HG03571 (cell line): ENCODE measurements at regions not wholly inside any gene's neighbourhood (a gene's known extent, or its start where the extent isn't known, plus 50 kb on each side); places are given as distances from the start of the nearest gene placed in this dataset.

ENCODE experiments used
- ATAC-seq: cut with Tn5 transposase; IDR thresholded peaks from one replicate; pipeline ENCODE4 v1.9.1; 2021; ENCODE audit not compliant: unreplicated experiment

DNA sequence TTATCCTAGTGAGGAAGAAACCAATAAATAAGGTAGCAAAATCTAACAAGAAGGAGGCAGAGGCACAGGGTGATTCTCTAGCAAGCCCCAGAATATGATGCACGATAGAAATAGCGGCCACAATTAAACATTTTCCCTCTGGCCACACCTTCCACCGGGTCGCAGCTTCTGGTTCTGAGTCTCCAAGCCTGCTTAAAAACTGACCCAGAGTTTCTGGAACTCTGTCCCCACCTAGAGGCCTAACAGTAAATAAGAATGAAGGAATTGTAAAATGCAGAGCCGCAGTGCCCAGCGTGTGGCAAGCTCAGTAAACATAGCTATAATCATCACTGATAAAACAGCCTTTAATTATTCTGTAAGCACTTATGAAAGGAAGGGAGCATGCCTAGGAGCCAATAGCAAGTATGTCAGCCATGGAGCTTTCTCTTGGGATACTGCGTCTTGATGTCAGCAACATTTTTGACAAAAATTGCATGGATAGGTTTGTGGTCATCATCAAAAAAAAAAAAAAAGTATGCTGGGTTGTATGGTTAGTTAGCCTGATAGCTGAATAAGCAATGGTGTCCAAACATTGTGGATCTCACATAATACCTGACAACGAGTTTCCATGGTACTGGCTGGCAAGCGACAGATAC, 465.5 kb downstream of the DNAH5 start:
- no peak for ATAC-seq

DNA sequence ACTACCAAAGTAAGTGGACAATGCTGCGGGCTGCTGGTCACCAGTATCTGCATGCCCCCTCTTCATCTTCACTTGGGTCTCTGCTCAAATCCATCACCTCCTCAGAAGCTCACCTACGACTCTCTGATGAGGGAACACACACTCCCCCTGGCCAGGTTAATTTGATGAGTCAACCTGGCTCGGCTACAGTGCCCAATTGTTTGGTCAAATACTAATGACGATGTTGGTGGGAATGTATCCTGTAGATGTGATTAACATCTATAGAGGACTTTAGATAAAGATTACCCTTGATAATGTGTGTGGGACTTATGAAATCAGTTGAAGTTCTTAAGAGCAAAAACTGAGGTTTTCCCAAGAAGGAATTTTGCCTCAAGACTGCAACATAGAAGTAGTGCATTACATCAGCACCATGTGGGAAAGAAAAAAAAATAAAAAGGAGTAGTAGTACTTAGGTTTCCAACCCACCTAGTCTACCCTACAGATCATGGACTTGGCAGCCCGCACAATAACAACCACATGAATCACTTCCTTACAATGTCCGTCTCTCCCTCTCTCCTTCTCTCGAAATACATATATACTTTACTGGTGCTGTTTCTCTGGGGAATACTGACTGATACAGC, 467.3 kb downstream of the DNAH5 start:
- ATAC-seq, result no peak

DNA sequence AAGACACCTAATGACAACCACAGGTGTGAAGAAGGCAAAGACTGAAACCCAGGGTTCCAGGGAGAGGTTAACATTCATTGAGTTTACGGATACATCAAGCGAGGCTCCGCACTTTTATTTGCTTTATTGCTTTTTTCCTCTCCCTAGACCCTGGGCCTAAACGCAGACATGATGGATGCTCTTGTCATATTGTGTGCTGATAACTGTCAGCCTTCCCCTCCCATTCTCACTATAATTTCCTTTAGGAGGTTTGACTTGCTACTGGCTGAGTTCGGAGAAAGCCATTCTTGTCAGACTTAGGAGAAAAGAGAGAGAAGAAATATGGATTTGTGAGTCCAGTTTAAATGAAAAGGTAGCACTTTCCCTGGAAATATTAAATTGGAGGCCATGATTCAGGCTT, 471.6 kb downstream of the DNAH5 start:
- ATAC-seq, result no peak

DNA sequence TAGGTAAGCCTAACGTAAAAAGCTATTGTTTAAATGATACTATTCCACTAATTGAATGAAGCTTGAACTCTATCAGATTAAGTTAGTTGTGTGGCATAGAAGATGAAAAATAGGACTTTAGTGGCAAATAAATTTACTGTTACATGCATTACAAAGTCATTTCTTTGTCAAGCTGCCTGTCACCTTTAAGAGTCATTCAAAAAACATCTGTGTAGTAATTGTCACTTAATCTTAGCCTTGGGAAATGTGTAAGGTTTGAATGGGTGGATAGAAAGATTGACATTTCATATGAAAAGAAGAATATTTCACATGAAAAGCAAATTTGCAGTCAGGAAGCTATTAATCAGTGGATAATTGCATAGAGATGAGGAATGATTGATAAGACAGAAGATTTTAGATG, 473.5 kb downstream of the DNAH5 start:
- no peak for ATAC-seq

DNA sequence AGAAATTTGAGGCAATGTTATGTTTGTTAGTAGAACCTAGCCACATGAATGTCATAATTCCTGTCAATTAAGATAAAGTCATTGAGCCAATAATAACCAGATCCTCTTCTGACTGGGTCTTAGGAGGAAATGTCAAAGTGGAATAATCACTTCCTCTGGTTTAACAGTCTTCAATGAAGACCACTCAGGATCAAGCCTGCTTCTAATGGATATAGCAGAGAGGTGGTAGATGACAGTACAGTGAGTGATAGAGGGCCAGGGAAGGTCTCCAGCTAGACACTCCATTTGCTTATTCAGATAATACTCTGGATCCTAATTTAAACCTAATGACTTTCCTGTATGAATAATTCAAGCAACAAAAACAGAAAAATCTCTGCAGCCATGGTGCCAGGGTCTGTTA, 474.2 kb downstream of the DNAH5 start:
- no peak for ATAC-seq

DNA sequence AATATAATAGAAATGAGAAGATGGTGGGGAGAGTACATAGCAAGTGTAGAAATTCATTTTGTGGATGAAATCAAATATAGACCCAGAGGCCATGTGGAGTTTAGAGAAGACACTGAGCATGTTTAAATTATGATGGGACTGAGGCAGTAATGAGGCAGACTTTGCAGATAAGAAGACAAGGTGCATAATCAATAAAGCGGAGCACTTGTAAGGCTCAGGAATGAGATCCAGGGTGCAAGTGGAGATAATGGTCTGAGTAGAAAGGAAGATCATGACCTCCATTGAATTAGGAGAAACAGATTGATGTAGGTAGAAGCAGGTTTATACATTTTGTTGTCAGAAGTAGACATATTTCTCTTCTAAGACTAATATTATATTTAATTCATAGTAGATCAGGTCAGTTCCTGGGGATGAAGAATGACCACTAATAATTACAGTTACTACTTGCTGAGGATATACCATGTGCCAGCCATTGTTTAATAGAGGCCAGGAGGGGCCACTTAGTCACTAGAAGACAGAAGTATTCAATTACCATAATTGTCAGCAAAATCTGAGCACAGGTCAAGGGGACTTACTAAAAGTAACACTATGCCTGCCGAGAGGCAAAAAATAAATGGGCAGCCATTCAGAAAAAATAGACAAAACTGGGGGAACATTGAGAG, 479.8 kb downstream of the DNAH5 start:
- ATAC-seq, result no peak

DNA sequence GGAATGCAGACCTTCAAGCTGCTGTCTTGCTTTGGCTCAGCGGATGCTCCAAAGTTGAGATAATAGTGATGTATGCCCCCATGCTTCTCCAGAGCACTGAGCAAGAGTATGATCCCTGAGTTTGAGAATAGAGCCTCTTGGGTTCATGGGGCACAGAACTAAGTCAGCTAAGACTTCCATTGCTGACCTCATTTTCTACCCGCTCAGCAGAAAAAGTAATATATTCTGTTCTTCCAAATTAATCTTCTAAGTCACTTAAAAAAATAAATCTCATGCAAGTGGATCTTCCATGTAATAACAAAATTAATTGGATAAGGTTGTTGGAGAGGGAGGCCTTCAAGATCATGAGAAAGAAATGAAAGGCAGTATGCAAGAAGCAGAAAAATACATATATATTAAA, 483.9 kb downstream of the DNAH5 start:
- ATAC-seq, result no peak

DNA sequence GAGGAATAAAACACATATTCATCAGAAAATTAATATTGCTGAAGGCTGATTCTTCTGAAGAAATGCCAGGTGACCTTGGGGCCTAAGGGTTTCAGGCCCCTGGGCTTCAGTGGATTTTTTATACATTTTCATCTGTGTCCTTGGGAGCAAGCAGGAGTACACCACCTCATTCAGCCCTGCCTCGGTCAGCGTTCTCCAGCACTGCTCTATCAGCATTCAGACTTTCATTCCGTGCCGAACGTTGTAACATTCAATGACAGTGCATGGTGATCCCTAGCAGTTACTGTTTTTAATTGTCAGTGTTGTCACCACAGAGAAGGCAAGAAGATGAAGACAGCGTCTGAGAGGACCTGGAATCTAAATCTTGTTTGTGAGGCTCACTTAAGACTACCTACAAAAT, 490.4 kb downstream of the DNAH5 start:
- ATAC-seq, result no peak

DNA sequence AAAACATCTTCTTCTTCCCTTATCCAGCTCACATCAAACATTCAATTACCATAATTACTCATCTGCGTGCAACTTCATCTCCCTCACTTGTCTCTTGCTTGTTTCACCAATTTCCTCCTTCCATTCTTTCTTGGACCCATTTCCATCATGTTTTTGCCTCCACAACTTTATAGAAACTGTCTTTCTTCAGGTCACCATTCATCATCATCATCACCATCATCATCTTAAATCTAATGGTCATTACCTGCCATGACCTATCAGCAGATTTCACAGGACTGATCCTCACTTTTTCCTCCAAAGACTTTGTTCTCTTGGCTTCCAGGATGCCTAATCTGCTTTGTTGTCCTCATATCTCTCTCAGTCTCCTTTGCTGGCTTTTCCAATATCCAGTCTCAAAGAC, 495.6 kb downstream of the DNAH5 start:
- ATAC-seq, result no peak

DNA sequence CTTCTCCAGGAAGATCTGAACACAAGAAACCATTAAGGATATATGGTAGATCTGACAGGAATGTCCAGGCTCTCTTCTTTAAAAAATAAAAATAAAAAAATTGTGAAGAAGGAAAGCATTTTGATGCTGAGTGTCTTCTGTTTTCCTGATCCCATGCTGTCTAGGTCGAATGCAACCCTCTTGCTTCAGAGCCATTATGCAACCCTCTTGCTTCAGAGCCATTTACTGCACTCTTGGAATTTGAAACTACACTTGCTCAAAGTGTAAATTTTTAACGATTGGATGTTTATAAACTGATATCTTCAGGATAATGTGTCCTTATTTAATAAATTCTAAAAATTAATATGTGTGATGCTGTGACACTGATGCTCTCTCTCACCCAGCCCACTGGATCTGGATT, 505.1 kb downstream of the DNAH5 start:
- ATAC-seq, result no peak

DNA sequence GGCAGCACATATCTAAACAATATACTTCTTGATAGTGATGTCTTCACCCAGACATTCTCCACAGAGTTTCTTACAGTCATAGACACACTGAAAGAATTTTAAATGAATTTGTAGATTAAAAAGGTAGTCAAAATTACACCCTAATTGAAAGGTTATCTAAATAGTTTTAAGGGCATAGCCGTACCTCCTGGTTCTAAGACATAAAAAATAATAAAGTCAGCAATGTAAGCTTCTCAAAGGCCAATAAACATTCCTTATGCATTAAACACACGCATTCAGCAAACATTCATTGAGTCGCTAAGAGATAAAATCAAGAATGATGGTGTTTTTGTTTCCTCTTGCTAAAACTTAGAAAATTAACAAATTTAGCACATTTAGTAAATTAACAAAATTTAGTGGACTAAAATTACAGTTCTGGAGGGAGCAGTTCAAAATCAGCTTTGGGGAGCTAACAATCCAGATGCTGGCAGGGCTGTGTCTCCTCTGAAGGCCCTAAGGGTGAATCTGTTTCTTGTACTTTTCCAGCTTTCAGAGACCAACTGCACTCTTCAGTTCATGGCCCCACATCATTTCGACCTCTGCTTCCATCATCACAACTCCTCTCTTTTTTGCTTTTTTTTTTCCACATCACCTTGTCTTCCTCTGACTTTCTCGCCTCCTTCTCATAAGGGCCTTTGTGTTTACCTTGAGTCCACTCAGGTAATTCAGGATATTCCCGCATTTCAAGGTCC, 516.5 kb downstream of the DNAH5 start:
- ATAC-seq, result no peak

DNA sequence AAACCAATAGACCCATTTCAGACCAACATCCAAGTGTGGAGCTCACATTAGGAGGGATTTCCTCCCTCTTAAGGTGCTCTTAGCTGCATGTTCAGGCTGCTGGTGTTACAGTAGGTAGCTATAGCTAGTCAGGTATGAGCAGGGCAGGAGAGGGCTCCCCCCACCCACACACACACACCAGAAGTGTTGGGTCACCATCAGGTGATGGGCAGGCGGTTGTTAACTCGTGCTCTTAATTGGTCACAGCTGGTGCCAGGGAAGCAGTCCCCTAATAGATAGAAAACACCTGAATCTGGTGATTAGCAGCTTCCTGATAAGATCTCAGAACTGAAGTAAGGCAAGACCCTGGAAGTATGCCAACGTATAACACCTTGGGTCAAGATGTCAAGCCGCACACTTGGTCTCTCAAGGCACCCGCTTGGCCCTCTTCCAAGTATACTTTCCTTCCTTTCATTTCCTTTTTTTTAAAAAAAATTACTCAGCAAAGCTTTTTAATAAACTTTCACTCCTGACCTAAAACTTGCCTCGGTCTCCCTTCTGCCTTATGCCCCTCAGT, 532.4 kb downstream of the DNAH5 start:
- ATAC-seq, result no peak

DNA sequence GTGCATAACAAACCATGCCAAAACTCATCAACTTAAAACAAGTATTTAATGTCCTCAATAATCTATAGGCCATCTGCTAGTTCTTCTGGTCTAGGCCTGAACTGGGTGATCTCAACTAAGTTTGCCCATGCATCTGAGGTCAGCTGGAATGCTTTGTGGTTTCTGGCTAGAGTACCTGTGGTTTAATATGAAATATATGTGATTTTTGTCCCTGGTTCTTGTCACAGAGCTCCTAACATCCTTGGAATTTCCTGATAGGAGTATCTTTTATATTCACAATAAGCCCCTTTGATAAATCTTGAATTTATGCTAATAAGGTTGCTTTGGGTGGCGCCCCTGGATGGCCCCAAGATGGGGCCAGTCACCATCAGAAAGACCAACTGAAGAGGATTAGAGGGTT, 535.9 kb downstream of the DNAH5 start:
- ATAC-seq, result no peak

DNA sequence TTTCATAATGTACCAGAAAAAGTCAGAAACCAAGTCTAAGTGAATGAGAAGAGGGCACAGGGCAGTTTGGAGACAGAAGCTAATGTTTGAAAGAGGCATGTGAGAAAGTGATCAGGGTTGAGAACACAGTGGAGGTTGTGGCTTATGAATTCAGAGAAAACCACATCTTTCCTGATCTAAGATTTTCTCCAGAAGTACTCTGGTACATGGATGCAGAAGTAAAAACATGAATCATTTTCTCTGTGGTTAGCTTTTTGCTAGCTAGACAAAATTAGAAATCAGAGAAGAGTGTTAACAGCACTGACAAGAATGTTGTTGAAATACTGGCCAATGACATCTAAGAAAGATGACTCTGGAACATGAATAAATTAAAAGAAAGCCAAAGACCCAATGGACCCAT, 541.1 kb downstream of the DNAH5 start:
- ATAC-seq, result no peak

DNA sequence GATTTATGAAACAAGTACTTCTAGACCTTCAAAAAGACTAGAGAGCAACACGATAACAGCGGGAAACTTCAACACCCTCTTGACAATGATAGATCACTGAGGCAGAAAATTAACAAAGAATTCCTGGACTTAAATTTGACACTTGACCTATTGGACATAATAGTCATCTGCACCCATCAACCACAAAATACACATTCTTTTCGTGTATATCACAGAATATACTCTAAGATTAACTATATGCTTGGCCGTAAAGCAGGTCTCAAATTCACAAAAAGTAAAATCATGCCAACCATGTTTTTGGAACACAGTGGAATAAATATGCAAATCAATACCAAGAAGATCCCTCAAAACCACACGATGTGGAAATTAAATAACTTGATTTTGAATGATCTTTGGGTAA, 559.4 kb downstream of the DNAH5 start:
- no peak for ATAC-seq

DNA sequence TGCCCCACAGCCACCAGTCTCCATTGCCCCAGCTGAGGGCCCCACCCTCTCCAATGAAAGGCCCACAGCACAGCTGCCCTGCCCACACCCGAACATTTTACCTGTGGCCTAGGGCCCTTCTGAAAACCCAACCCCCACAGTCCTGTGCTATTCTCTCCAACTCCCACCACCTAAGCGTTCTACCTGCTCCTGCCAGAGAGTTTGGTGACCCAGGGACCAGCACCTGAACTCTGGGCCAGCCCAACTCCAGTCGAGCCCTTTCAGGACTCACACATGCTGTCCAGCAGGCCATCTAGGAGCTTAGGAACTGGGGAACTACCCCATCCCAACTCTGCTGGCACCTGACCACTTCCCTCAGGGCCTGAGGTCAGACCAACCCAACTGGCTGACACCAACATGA, 562.3 kb downstream of the DNAH5 start:
- no peak for ATAC-seq

DNA sequence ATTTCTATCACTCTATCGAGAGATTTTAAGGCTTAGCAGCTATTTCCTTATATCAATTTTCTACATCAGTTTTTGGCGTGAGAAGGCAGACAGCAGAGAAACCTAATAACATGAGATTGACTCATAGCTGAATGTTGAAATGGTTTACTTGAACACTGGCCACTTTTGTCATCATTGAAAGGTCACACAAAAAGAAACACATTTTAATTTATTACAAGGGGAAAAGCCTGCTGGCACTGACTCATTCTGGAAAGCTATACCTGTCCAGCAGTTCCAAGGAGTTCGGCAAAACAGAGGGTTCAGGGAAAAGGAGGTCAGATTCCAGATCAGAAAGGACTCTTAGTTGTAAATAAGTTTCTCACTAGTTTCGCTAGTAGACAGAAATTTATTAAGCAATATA, 566.4 kb downstream of the DNAH5 start:
- ATAC-seq, result no peak

DNA sequence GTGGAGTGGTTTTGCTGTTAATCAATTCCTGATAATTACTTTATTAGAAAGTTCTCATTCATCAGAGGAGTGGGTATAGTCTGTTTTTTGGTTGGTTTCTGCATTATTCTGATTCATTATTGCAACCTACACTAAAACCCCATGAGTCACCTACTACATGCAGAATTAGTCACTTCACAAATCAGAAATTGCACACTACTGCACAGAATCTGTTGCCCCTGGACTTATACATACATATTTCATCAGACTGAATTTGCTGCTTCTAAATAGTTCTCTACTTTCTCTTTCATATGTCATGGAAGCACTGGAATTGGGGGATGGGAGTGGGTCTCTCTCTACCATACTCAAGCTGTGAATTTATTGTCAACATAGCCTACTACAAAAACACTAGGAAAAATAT, 585.1 kb downstream of the DNAH5 start:
- ATAC-seq, result no peak

DNA sequence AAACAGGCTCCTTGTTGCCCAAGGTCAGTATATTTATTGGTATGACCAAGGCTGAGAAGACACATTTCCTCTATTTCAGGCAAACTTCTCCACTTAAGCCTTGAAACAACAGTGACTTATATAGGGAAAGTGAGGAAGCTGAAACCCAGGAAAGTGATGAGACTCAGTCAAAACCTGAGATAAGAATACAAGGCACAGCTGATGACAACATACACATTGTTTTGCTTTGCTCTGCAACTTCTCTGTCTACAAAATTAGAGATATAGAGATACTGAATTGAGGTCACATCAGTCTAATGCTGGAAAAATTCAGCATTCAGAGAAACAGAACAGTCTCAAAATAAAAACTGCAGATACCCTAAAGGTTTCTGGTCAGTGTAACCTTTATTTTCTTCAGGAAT, 586.1 kb downstream of the DNAH5 start:
- ATAC-seq, result no peak

DNA sequence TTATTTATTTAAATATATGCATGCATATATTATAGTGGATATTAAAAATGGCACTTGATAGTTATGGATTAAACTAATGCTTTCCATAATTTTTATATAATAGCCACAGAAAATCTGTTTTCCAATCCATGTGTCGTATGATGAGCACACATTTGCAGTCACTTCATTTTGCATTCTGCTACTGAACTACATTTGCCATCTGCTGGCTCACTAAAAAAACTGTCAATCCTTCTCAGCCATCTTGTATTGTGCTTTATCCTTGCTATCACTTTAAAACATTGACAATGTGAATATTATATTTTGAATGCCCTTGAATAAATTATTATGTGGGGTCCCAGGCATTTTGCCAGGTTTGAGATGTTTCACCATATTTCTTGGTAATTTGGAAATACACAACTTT, 586.6 kb downstream of the DNAH5 start:
- no peak for ATAC-seq

DNA sequence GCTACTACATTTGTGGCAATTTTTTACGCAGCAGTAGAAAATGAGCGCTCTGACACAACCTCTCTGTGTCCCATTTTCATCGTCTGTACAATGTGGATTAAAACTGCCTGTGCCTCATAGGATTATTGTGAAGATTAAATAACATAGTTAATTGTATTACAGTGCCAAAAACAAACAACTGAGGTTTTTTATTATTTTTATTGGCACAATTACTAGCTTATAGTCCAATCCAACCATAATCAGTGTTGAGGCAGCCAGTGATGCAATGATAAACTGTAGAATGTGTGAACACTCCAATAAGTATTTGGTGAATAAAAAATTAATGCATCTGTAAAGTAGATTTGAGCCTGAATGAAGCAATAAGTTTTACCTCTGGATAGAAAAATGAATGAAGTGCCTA, 588.3 kb downstream of the DNAH5 start:
- ATAC-seq, result no peak

DNA sequence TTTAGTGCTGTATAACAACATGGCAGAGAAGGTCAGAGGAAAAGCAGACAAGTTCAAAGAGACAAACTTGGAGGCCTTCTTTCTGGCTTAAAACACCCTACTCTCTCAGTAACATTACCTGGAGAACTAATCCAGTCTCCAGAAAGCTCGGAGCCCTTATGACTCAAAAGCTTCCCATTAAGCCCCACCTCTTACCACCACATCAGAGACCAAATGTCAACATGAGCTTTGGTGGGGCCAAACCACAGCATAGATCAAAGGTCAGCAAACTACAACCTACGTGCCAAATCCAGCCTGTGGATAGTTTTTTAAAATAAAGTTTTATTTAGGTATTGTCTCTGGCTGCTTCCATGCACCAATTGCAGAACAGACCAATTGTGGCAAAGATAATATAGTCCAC, 589.9 kb downstream of the DNAH5 start:
- no peak for ATAC-seq
